NCI-H2227 (cell line): ENCODE measurements at regions not wholly inside any gene's neighbourhood (a gene's known extent, or its start where the extent isn't known, plus 50 kb on each side); places are given as distances from the start of the nearest gene placed in this dataset.

ENCODE experiments used
- DNase-seq: peaks from one replicate; lab custom pipeline; 2025; ENCODE audit not compliant: unreplicated experiment; lab: John Stamatoyannopoulos, UW

DNA sequence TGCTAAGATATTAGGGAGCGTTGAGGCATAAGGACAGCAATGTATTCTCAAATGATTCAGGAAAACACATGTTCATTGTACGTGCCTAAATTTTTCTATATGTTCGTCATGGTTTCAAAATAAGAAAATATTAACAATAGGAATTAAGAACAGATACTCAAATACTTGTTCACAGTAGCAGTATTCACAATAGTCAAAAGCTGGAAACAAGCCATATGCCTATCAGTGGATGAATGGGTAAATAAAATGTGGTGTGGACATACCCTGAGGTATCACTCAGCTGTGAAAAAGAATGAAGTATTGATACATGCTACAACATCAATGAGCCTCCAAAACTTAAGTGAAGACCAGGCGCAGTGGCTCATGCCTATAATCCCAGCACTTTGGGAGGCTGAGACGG is 84.7 kb upstream of the PTER start:
- no peak for DNase-seq

DNA sequence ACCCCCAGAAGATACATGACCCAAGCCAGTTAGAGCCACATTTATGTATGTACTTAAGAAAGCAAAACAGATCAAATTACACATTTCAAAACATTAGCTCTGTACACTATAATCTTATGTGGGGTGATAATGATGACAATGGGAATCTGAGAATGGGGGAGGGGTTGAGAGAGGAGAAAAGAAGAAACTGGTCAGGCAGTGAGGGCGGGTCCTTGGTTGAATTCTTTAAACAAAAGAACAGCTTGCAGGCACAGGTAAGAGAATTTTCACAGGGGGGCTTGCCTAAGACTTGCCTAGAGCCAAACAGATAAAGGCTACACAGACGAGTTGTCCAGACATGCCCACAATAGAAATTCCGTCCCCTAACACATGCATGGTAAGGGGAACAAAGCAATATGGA is 76.8 kb upstream of the PTER start:
- peak; percentile 30 for DNase-seq

DNA sequence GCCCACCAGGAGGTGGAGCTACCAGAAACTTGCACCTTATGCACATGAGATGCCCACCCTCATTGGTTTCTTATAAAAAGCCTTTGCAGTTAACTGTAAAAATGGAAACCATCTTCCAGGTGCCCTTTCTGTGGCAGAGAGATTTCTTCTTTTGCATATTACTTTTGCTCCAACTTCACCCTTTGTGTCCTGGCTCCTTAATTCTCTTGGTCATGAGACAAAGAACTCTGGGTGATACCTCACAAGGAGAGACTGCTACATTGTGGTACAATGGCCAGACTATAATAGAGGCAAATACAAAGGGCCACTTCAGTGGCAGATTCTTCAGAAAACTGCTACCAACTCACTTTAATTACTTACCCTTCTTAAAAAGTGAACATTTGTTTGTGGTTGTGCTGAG is 76.4 kb upstream of the PTER start:
- no peak for DNase-seq

DNA sequence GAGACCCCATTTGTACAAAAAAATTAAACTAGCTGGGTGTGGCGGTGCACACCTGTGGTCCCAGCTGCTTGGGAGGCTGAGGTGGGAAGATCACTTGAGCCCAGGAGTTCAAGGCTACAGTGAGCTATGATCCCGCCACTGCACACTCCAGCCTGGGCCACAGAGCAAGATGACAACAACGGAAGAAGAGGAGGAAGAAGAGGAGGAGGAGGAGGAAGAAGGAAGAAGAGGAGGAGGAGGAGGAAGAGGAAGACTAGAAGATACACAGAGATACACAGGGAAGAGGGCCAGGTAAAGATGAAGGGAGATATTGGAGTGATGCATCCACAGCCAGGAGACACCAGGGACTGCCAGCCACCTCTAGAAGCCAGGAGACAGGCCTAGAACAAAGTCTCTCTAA is 75.7 kb upstream of the PTER start:
- DNase-seq = no peak

DNA sequence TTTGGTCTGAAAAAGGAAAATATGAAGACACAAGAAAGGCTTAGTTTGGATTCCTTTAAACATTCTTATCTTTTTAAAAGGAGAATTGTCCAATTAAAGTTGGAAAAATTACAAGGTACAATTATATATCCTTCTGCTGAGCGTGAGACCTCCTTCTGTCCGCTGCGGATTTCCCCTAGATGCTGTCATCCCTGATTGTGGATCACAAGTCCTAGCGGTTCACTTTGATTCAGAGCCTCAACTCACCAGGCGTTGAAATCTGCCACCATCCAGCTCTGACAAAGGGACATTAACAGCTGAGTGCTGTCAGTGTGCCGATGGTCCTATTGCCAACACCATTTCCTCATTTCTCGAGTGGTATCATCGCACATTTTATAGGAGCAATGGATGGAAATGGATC is 73.1 kb upstream of the PTER start:
- no peak for DNase-seq

DNA sequence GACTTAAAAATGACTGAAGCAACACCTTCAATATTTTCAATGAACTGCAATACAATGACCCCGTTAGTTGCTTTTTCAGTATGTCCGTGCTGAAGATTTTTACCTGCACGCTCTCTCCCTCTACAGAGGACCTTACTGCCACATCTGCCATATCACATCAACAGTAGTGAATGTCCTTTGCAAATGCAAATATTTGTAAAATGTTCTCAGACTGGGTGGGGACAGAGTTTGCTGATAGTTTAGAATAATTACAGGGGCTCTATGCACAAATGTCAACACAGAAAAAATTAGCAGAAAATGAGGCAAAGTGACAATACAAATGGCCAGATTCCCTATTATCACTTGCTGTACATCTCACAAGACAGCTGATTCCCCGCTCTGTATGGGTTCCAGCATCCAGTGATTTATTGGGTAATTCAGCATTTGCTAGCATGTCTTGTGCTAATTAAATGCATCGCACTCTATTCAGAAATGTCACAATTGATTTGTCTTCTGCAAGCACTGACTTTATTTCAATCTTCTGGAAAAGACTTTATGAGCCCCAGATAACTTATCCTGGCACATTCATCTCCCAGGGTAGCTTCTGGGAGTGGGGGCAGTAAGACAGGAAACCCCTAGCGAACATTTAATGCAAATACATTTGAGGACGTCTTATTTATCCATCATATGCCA is 69.1 kb upstream of the PTER start:
- DNase-seq = no peak

DNA sequence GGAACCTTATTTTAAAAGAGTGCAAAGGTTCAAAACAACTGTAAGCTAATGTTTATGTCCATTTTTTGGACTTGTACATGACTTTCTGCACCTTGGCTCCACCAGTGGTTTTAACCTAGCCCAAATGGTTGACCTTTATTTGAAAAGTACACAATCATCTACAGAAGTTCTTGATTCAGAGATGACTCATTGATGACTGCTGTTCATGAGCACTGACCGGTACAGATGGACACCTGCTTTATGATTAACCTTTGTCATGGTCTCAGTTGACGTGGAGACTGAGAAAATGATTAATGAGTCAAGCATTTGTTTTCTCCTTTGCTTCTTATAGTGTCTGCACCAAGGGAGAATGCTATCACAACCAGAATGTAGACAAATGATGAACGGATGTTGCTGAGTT is 55.7 kb upstream of the PTER start:
- no peak for DNase-seq

DNA sequence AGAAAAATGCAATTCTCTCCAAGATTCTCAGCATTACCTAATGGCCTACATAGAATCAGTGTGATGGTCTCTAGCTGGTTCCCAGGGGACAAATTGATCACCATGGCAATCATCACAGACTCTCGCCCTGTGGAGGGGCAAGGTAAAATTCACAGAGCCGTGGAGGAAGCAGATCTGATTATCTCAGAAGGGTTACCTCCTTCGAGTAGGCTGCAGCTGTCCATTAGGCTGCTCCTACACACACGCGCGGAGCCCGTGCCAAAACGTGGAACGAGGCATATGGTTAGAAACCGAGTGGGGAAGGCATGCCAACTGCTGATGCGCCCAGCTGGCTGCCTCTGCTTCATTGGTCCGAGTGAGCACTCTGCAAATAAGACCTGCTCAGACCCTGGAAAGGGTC is 52.8 kb upstream of the PTER start:
- peak; percentile 17 for DNase-seq

DNA sequence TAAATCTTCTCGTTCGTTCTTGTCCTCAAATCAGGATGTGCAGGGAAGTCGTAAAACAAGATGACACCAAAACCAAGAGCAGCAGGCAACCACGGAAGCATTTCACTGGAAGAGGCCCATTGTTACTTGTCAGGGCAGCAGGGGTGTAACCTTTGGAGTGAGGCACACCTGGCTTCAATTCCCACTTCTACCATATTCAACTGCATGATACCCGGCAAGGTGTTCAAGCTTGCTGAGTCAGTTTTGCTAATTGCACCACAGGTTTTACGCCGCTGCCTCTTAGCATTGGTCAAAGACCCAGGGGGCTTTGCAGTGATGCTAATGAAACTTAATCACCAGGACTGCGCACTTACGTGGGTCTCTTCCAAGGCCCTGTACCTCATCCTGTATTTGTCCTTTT is 50.0 kb upstream of the PTER start:
- no peak for DNase-seq
